HG03354 (cell line): ENCODE measurements at regions not wholly inside any gene's neighbourhood (a gene's known extent, or its start where the extent isn't known, plus 50 kb on each side); places are given as distances from the start of the nearest gene placed in this dataset.

Source experiments
- ATAC-seq: cut with Tn5 transposase; IDR thresholded peaks from one replicate; pipeline ENCODE4 v1.9.1; 2021; ENCODE audit warnings: mild to moderate bottlenecking; ENCODE audit not compliant: unreplicated experiment, poor library complexity, severe bottlenecking

DNA sequence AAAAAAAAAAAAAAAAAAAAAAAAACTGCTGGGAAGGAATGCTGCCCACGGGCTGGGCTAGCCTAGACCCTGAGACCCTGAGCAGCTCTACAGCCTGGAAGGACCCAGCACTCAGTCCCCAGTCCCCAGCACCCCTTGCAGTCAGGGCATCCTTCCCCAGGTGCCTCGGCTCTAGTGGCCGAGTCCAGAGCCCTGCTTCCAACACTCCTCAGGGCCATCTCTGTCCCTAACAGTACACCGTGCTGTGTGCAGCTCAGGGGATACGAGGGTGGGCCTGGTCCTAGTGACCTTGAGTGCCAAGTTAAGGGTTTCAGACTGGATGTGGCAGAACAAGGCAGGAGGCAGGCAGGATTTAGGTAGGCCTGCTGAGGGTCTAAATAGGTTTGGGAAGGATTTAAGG, 50.2 kb upstream of the LRP8 start:
- no peak for ATAC-seq

DNA sequence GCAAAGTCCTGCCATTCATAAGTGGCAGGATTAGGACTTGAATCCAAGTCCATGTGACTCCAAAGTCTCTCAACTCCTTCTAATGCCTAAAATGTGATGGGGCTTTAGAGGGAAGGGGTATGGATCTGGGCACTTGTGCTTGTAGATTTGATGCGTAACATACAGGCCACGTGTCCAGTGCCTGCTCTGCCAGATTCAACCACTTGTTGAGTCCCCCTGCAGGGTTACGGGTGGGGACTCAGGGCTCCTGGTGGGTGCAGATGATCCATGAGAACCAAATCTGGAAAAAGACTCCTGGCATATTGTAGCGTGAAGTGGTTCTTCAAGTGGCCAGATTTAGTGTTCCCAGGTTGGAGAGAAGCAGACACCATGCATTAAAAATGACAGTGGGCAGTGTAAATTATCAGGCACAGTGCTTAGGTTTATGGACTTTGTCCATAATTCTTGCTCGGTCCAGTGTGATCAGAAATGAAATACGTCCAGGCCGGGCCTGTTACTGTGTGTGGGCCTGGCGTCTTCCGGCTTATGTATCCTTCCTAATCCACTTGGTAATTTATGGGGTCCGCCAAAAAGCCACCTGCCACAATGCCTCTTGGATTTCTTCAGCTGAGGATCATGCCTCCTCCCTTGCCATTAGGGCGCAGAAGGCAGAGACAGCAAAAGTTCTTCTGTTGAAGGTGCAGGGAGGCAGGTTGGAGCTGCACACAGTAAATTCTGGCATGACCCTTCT, 51.2 kb upstream of the LRP8 start:
- no peak for ATAC-seq

DNA sequence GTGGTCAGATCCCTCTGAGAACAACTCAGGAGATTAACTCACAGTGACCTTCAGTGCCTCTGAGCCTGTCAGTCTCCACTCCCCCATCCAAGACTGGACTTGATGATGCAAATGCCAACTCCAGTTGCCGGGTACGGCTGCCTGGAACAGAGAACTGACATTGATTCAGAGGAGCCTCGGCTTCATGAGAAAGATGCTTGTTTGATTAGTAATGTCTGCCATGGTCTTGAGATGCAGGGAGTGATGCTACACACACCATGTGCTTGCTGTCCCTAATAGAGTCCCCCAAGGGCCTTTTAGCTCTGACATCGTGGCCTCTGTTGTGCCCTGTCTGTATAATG, 51.8 kb upstream of the LRP8 start:
- ATAC-seq: no peak

DNA sequence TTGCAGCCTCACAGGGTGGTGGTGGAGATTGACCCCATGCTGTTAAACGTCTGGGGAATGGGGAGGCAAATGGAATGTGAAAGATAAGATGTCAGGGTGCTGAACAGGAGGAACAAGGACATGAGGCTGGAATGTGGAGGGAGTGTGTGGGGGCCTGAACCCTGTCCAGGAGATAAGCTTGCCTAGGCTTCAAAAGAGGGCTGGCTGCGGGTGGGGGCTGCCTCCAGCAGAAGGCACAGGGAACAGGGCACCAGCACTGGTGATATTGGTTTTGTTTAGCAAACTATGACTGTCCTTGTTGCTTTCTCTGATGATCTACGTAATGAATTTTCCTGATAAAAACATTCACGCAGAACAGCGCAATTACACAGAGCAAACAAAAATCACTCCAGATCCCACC, 52.4 kb upstream of the LRP8 start:
- ATAC-seq: no peak

DNA sequence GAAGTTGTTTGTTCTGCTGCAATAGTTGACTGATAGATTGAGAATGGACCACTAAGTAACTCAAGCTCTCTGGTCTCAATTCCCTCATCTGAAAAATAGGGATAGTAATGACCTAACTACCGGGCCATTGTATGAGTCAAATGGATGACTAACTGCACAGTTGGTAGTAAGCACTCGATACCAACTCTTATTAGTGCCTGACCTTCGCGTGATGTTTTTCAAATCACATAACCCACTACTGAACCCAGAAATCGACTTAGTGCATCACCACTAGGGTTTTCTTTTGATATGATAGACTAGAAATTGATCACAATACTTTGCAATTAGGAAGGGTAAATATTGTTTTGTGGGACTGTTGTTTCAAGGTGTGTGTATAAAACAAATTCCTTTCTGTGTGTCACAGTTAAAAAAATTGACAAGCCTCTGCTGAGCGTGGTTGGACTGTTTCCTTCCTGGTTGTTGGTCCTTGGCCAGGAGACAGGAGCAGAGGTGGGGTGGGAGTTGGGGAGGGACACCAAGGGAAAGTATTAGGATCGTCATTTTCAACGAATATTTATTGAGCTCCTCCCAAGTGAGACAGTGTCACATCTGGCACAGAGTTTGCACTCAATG, 54.0 kb upstream of the LRP8 start:
- no peak for ATAC-seq

DNA sequence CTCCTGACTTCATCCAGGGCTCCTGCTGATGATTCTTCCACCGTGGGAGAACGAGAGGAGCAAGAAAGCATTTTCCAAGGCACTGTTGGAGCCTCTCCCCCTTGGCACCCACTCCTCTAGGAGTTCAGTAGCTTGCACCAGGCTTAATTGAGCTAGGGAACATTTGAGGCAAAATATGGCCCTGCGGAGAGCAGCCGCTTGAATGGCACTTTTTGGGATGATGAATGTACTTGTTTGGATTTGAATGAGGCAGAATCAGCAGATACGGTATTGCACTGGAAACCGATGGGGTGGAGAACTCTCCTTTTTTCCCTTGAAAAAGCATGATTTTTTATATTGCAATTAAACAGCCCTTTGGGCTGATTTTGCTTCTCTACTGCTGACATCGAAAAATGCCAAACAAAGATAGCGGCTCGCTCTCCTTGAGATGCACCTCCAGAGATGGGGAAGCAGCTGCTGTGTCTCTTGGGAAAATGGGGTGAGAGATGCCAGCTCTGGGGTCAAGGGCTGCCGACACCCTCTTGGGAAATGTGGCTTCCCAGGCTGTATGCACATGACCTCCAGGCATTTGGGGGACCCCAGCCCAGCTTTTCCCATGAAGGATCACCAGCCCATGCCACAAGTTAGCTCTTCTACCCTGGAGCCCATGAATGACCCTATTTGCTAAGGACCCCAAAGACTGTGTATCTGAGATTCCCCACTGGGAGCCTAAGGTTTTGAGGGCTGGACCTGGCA, 55.4 kb upstream of the LRP8 start:
- no peak for ATAC-seq

DNA sequence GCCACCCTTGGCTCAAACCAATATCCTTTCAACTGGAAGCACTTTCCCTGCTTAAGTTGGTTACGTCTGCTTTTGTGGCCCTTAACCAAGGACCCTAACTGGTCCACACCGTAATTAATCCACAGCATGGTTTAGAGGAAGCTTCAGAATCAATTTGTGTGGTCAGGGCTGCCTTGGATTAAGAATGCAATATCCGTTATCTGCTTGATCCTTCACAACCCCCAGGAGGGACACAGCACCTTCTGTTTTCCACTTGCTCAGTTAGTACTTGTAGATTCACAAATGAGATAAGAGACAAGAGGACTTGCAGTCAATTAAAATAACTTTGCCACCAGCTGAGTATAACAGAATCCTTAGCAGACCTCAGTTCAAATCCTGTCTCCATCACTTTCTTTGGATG, 56.9 kb upstream of the LRP8 start:
- ATAC-seq: no peak

DNA sequence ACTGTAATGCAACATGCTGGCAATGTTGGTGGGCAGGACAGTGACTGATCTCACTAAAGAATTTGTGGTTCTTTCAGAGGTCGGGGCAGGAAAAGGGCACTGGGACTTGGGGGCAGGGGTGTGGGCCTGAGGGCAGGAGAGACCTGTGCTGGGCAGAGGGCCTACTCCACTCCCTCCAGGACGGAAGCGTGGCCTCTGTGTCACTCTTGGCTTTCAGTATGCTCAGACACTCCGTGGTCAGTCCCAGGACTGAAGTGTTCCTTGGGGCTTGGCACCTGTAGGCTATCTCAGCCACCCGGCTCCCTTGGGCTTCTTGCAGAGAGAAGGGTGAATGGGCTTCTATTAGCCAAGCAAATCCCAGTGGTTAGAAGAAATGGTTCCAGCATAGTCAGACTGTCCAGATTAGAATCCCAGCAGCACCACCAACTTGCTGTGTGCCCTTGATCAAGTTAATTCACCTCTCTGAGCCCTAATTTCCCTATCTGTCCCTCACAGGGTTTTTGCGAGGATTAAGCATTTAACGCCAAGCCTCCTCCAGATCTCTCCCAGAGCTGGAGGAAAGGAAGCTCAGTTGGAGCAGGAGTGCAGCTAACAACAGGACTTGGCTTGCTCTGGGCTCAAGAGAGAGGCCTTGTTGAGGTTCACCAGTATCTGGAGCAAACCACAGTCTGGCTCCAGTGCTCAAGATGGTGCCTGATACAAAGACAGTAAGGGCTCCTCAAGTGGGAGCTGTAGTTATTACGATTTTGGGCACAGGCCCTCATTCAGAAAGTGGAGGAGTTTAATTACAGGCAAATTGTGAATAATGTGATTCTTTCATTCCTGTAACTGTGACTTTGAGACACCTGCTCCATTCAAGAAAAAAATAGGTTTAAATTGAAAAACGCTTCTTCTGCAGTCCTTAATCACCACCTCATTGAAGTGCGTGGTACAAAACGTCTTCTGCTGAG, 57.7 kb upstream of the LRP8 start:
- no peak for ATAC-seq

DNA sequence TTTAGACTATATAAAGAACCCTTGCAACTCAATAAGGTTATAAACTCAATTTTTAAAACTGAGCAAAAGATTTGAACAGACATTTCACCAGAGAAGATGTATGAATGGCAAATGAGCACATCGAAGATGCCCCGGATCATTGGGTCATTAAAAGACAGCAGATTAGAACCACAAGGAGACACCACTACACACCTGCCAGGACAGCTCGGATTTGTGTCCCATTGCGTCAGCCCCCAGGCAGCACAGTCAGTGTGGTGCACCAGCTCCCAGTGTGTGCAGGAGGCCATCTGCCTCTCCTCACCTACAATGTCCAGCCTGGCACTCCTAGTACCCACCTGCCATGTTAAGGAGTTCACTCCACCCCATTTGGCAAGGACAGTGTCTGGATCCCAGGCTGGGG, 61.1 kb upstream of the LRP8 start:
- ATAC-seq: no peak

DNA sequence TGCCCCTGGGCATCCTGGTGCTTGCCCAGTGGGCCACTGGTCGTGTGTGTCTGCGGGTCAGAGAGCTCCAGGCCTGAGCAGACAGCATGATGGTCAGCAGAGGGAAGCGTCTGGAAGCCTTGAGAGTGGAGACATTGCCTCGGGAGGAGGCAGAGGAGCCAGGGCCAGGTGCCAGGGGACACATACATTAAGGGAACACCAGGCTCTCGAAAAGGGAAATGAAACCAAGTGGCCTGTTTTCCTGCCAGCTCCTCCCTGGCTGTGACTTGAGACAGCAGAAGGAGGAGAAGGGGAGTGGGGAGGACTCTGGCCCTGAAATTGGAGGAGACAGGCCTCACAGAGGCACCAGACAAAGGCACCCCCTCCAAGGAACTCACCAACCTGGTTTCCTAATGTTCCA, 62.4 kb upstream of the LRP8 start:
- no peak for ATAC-seq

DNA sequence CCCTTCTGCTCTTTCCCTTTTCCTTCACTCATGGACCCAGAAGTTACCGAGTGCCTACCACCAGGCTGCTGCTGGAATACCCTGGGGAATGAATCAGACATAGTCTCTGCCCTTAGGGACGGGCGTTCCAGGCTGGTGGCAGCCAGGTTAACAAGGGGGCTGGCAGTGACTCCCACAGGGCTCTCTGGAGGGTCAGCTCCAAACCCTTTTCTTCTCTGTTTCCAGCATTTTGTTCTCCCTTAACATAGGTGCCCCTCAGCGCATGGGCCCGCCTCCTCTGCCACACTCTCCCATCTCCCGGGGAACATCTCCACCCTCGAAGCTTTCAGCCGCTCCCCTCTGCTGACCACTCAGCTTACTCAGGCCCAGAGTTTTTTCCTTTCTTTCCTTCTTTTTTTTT, 62.9 kb upstream of the LRP8 start:
- no peak for ATAC-seq

DNA sequence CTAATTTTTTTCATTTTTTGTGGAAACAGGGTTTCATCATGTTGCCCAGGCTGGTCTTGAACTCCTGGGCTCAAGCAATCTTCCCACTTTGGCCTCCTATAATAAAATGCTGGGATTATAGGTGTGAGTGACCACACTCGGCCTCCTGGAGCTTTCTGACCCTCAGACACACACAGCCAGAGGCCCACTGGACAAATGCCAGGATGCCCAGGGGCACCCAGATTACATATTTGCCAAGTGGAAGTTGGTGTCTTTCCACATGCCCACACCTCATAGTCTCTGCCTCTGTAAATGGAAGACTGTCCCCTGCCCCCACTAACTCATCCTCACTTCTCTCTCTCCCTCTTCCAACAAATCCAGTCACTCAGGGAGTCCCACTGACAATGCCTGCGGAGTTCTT, 63.4 kb upstream of the LRP8 start:
- no peak for ATAC-seq

DNA sequence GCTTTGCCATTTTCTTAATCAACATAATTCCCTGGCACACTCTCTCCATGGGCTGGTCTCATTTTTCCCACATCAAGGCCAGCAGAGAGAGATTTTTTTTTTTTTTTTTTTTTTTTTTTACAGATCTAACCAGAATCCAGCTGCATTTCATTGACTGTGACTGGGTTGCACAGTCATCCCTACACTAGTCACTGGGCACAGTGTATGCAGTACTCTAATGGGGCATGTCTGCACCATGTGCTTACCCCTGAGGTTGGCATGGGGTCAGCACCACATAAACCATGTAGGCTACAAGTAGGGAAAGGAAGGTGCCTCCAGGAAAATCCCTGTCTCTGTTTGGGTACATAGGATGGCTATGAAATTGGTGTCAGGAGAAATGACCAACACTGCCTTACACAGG, 64.1 kb upstream of the LRP8 start:
- ATAC-seq: no peak

DNA sequence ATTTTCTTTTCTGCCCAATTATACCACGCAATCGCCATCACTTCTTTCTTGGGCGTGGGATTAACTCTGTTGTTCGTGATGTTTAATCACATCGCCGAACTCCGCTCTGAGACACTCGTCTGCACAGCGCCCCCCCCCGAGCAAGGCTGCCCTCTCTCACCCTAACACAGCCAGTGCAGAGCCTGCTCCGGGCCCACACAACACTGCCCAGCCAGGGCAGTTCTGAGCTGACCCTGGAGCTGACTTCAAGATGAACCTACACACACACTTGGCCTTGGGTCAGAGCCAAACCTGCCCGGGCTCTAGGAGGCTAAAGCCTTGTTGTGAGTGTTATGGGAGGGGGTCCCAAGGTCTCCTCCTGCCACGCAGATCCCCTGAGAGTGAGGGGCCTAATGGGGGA, 64.6 kb upstream of the LRP8 start:
- ATAC-seq: no peak

DNA sequence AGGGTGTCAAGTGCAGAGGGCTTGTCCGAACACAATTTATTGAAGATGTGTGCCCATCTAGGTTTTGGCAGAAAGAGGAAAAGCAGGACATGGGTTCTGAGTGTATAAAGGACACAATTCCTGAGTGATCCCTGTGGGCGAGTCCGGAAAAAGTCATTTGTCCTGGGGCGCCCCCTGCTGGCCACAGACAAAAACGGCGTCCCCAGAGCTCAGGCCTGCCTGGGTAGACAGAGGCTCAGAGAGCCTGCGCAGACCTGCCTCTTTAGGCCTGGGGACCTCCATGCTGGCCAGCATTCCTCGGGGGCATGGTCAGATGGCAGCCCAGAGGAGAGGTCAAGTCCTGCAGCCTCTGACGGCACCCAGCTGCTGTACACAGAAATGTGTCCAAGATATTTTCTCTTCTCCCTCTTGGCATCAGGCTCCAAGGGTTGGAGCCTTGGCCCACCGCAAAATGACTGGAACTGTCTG, 65.5 kb upstream of the LRP8 start:
- ATAC-seq: peak; percentile 47

DNA sequence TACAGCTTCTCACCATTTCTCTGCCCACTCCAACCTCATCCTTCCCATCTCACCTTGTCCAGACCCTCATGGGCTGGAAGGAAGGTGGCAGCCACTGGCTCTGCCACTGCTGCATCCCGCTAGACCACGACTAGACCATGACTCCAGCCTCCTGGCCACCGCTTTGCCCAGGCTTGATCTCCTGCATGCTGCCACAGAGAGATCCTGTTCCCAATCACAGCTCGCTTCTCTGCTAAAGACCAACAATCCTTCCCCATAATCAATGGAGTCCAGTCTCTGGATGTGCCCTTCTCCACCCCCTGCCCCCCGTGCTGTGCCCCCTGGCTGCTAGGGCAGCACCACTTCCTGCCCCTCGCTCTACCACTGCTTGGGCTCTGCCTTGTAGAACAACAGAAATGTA, 64.9 kb upstream of the DMRTB1 start:
- ATAC-seq: no peak

DNA sequence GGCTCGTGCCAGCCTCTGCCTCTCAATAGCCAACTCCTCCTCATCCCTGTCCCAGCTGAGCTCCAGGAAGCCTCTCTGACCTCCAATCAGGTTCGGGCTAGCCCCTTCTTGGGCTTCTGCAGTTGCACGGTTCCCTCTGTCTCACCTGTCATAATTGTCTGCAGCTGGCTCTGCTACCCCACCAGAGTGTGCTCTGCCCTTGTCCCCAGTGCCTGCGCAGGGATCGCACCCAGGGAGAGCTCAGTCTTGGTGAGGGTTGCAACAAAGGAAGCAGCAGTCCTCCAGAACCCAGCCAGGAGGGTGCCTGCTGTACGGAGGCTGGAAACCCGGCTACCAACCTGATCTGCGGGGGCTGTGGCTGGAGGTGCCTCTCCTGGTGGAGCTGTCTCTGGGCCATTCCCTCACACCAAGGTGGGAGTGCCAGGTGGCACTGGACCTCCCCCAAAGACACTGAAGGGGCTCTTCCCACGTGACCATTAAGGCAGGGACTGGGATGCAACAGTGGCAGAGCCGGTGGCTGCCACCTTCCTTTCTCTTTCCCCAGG, 63.5 kb upstream of the DMRTB1 start:
- ATAC-seq: no peak

DNA sequence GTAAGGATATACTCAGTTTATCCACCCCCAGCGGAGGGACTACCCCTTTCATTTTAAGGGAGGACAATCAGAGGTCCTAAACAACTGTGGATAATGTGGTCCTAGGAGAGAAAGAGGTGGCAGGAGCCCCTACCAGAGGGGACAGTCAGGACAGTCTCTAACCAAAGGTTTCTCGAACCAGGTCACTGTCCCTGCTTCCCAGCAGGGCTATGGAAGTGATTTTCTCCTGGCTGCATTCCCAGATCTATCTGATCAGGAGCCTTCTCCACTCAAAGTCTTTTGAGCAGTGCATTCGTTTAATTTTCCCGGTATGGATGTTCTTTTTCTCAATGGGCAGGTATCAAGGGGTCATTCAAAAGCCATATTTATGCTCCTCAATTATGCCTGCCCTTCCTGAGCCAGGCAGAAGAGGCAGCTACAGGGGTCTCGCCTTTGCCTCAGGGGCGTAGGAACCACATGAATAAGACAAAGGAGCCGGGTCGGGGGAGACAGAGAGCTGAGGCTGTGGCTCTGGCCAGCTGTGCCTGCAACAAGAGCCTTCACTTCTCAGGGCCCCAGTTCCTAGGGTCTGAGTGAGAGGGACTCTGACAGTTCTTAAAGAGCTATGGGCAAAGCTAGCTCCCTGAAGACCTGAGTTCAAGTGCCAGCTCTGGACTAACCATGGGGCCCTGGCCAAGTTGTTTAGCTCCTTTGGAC, 62.5 kb upstream of the DMRTB1 start:
- ATAC-seq: no peak

DNA sequence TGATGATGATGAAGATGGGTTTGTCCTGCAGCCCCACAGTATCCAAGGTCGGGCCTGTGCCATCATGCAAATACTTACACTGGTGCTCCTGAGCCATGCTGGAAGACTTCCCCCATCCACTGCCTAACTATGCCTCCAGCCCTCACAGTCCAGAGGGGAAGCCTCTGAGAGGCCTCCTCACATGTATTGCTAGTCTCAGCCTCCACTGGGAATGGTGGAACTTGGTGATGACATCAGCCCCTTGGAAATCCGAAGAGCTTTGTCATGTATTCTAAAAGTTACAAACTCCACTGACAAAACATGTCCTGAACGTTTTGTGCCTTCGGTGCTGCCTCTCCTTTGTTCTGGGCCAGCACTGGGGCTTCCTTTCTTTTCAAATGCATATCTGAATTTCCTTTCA, 61.1 kb upstream of the DMRTB1 start:
- ATAC-seq: no peak
